Embryonic facial prominence (tissue), 1 donor: ENCODE measurements at regions not wholly inside any gene's neighbourhood (a gene's known extent, or its start where the extent isn't known, plus 50 kb on each side); places are given as distances from the start of the nearest gene placed in this dataset.

ENCODE experiments used
- DNase-seq: peaks from one replicate; pipeline ENCODE4 v3.0.0-alpha.2; 2016; ENCODE audit errors: extremely low spot score

- DNase-seq = no peak
These were observed 81.4 kb upstream of the PRDX6 start for GRCh38 chr1:173395762-173396161.

GRCh38 chr1:173400387-173400995, 76.6 kb upstream of the PRDX6 start:
- no peak for DNase-seq

- DNase-seq = no peak
These were observed 73.1 kb upstream of the PRDX6 start for GRCh38 chr1:173403996-173404395.

- DNase-seq = no peak
These were observed 71.9 kb upstream of the PRDX6 start for GRCh38 chr1:173405281-173405680.

DNA sequence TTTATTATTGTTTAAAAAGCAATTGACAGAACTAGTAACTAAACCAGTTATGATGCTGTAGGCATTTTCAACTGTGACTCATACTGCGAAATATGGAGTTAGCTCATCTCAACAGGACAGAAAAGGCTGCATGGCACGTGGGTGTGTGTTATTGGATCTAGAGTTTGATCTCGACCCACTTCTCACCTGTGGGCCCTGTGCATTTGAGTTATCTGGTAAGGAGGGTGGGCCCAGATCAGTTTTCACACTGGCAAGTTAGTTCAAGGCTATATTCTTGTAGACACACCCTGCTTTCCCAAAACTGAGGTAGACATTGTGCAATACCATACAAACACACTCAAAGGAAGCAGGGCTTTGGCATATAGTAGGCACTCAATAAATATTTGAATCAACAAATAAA, 71.3 kb upstream of the PRDX6 start:
- DNase-seq = no peak

DNA sequence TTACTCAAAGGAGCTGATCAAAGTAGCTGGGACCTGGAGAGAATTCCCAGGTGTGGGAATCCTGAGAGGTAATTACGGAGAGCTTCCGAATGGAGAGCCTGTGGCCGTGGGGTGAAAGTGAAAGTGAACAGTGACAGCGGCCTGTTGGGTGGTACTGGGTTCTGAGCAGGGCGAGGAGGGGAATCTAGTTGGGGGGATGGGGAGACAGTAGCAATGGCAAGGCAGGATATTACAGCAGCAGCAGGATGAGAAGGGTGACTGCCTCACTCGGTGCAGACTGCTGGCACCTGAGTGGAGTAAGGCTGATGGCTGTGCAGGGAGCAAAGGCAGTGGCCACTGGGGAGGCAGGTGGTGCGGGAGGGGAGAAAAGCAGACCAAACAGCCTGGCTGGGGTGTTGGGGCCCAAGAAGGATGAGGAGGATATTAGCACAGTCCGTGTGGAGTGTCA, 70.3 kb upstream of the PRDX6 start:
- DNase-seq = no peak

DNA sequence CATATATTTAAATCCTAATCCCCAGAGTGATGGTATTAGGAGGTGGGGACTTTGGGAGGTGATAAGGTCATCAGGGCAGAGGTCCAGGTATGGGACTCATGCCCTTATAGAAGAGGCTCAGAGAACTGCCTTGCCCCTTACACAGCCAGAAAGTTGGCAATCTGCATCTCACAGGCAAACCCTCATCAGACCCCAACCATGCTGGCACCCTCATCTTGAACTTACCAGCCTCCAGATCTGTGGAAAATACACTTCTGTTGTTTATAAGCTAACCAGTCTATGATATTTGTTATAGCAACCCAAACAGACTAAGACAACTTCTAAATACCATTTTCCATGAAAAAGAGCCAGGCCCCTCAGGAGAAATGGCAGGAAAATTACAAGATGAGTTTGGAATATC, 69.3 kb upstream of the PRDX6 start:
- DNase-seq = no peak

DNA sequence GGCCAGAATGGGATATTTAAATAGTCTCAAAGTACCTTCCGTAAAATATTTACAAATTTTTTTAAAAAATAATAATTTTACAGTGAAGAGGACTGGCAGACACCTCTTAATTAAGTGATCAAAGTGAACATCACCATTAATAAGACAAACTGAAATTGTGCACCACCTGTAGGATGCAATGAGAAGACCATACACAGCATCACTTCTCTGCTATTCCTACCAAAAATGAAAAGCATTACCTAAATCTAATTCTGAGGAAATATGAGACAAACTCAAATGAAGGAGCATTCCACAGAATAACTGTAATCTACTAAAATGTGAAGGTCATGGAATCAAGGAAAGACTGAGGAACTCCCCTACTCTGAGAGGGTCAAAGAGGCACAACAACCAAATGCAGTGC, 68.2 kb upstream of the PRDX6 start:
- DNase-seq = no peak

DNA sequence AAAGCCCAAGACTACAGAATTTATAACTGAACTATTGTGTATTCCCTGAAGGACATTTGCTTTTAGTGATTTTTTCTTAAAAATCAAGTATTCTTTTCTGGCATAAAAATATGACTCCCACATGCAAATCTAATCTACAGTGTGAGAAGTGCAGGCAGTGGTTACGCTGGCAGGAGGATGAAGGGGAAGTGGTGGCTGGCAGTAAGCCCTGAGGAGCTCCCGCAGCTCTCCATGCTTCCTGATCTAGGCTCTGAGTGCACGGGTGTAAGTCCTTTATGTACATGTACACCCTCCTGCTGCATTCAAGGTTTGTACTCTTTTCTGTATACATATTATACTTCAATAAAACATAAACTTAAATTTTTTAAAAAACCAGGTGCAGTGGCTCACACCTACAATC, 67.5 kb upstream of the PRDX6 start:
- no peak for DNase-seq

DNA sequence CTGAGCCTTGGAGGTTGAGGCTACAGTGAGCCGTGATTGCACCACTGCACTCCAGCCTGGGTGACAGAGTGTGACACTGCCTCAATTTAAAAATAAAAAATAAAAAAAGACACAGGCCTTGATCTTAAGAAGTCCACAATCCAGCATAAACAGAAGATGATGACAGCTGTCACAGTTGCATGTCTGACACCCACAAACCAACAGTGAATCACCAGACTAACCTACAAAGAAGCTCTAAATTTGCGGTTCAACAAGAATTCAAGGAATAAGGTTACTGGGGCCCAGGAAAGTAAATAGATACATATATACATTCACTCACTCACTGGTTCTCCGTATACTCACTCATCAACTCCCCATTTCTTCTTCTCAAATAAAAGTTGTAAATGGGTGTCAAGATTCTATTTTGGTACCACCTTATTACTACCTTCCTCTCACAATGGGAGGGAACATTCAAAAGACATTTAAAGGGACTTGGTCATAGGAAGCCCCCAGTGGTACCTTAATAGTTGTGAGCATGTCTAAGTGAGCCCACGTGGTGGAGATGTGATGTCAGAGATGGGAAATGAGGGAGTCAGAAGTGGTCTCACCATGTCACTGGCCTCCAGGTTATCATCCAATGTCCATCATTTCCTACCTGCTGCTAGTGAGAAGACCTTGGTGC, 66.9 kb upstream of the PRDX6 start:
- no peak for DNase-seq

GRCh38 chr1:173410794-173411236, 66.3 kb upstream of the PRDX6 start:
- no peak for DNase-seq

- no peak for DNase-seq
These were observed 65.0 kb upstream of the PRDX6 start for GRCh38 chr1:173411835-173412742.

GRCh38 chr1:173413271-173413707, 63.8 kb upstream of the PRDX6 start:
- no peak for DNase-seq

DNA sequence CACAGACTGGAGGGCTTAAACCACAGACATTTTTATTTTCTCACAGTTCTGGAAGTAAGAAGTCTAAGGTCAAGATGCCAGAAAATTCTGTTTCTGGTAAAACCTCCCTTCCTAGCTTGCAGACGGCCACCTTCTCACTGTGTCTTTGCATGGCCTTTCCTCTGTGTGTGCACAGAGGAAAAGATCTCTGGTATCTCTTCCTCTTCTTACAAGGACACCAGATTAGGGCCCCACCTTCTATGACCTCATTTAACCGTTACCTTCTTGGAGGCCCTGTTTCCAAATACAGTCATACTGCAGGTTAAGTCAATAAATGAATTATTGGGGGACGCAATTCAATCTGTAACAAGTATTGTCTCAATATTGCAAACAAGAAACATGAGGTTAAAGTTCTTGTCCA, 63.0 kb upstream of the PRDX6 start:
- DNase-seq = no peak

DNA sequence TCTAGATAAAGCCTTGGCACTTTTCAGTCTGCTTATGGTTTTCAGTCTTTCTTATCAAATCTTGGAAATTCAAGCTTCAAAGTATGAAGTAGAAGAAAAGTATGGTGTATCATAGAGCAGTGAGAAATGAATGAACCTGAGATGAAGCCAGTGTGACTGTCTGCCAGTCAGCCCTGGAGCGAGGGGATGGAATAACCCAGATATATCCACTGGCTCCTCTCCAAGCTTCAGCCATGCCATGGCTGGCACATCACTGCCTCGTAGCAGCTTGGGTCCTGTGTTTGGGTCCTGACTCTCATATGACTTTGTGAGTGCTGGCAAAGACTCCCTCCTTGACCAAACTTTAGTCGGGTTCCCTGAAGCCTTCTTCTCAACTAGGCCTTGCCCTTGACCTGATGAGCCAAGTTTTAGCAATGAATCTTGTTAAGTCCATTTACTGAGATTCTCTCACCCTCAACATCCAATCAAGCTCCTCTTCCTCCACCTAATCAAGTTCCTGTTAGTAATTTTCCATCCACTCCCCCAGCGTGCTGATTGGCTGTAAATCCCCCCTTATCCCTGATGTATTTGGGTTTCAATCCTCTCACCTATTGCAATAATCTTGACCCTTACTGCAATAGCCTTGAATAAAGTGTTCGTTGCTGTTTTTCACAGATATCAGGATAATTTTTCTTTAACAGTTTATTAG, 62.5 kb upstream of the PRDX6 start:
- DNase-seq = no peak

- no peak for DNase-seq
These were observed 61.6 kb upstream of the PRDX6 start for GRCh38 chr1:173415490-173415889.

- DNase-seq = no peak
These were observed 61.2 kb upstream of the PRDX6 start for GRCh38 chr1:173415905-173416450.

GRCh38 chr1:173417563-173417962, 59.6 kb upstream of the PRDX6 start:
- no peak for DNase-seq

DNA sequence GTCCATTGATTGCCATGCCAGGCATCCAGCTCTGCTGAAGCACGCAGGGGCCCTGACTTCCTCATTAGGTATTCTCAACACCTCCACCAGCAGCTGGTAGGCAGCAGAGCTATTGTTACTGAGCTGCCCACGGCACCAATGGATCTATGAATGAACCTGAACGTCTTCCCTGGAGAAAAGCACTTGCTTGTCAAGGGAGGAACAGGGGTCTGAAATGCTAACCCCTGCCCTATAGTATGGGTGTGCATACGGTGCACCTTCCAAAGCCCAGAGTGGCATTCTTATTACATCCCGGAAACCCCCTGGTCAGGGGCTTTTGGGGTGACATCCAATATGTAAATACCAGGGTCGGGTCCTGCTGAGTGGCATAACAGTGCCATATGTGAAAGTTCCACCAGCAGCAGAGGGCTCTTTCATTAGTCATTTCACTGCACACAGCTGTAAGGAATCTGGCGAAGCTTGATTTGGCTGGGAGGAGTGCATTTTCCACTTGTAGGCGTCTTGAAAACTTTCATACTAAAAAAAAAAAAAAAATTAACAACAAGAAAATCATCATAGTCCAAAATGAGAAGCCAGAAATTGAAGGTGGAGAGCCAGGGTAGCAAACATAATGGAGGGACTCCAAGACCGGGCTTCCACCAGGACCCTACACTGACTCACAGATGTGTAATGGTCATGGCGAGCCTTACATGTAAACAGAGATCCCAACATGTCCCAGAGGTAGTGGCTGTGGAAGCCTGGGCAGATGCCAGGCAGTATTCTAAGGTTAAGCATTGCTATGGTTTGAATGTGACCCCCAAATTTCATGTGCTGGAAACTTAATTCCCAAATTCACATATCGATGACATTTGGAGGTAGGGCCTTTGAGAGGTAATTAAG, 58.8 kb upstream of the PRDX6 start:
- no peak for DNase-seq

- peak; percentile 14 for DNase-seq
These were observed 56.8 kb upstream of the PRDX6 start for GRCh38 chr1:173420330-173420806.

DNA sequence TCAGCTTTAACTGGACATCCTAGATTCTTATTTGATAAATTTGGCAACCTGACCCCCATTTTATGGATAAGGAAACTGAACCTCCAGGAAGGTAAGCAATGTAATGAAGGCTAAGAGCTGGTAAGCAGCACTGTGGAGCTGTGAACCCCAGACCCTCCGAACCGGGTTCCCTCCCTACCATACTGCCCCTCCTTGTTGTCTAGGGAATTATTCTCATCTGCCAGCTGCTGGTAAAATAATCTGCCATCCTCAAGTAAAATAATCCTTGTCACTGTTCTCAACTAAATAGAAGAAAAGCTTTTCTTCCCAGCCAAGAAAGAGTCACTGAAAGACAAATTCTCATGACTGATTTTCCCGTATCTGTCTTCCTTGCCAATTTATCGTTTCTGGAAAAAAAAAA, 55.8 kb upstream of the PRDX6 start:
- no peak for DNase-seq
